CD4-positive, CD25-positive, alpha-beta regulatory T cell (primary cell): ENCODE measurements at regions not wholly inside any gene's neighbourhood (a gene's known extent, or its start where the extent isn't known, plus 50 kb on each side); places are given as distances from the start of the nearest gene placed in this dataset.

Source experiments
- ATAC-seq, 2 donors: fragments of 150-1000 bp; cut with Tn5 transposase; one replicate each; pipeline ENCODE4 v1.10.0; 2021; ENCODE audit warnings: low read depth in 2 of 2, moderate number of reproducible peaks in 2 of 2, moderate library complexity in 1 of 2
- DNase-seq, 3 donors: peaks; one replicate each; pipeline versions ENCODE4 v3.0.0 to v3.0.0-alpha.2; 2012 to 2022; ENCODE audit warnings: mixed read lengths in 1 of 3
- H3K27ac ChIP-seq: one replicate; pipeline ENCODE4 v1.7.0; 2013; ENCODE audit warnings: mild to moderate bottlenecking, low read length; ENCODE audit not compliant: insufficient read depth, poor library complexity, severe bottlenecking
- H3K27me3 ChIP-seq: one replicate; pipeline ENCODE4 v1.7.0; 2013; ENCODE audit warnings: low read length; ENCODE audit not compliant: control insufficient read depth, insufficient read depth
- H3K36me3 ChIP-seq: one replicate; pipeline ENCODE4 v1.7.0; 2013; ENCODE audit warnings: mild to moderate bottlenecking, low read length, moderate library complexity; ENCODE audit not compliant: control insufficient read depth, insufficient read depth
- H3K4me1 ChIP-seq: 2 replicates; pipeline ENCODE4 v1.7.0; 2013; ENCODE audit warnings: mild to moderate bottlenecking, low read length; ENCODE audit not compliant: insufficient read depth, control insufficient read depth, poor library complexity, severe bottlenecking
- H3K4me3 ChIP-seq: one replicate; pipeline ENCODE4 v1.7.0; 2013; ENCODE audit warnings: low read depth, mild to moderate bottlenecking, low read length, moderate library complexity
- H3K9me3 ChIP-seq, 2 experiments: 1 replicate in 1 of 2; 2 replicates in 1 of 2; pipeline ENCODE4 v1.7.0; 2013; ENCODE audit warnings: low read length in 2 of 2, mild to moderate bottlenecking in 1 of 2, moderate library complexity in 1 of 2; ENCODE audit not compliant: control insufficient read depth in 2 of 2
- H3K27ac Mint-ChIP-seq, 3 donors: one replicate each; pipeline ENCODE4 v1.8.0; 2020 to 2022; ENCODE audit warnings: mild to moderate bottlenecking in 3 of 3, mixed read lengths in 3 of 3, moderate library complexity in 2 of 3
- H3K27me3 Mint-ChIP-seq: one replicate; pipeline ENCODE4 v1.8.0; 2022; ENCODE audit warnings: mild to moderate bottlenecking, mixed read lengths
- H3K36me3 Mint-ChIP-seq: one replicate; pipeline ENCODE4 v1.8.0; 2020; ENCODE audit warnings: mixed read lengths
- H3K4me1 Mint-ChIP-seq, 4 donors: one replicate each; pipeline ENCODE4 v1.8.0; 2020 to 2022; ENCODE audit warnings: mixed read lengths in 4 of 4, mild to moderate bottlenecking in 1 of 4
- H3K4me3 Mint-ChIP-seq, 4 donors: one replicate each; pipeline ENCODE4 v1.8.0; 2020 to 2022; ENCODE audit warnings: mild to moderate bottlenecking in 4 of 4, mixed read lengths in 4 of 4, moderate library complexity in 3 of 4
- H3K9me3 Mint-ChIP-seq, 7 donors: one replicate each; pipeline ENCODE4 v1.8.0; 2020 to 2022; ENCODE audit warnings: mixed read lengths in 7 of 7, mild to moderate bottlenecking in 3 of 7, moderate library complexity in 2 of 7

DNA sequence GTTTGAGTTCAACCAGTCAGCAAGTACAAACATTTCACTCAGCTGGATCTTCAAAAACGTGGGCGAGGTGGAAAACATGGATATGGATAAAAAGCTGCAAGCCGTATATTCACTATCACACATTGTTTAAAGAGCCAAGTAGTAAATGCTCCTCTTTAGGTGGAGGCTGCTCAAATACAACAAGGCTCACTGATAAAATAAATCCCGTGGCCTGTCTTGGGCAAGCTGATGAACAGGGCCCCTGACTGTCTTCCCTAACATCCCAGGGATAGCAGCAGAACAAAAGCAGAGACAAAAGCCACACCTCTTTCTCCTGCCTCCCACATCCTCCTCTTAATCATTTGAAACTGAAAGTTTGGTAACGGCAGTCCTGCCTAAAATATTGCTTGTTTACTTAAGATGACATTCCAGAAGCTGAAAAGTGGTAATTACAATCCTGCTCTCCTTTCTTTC is 357.7 kb downstream of the TTLL7 start:
- Mint-ChIP-seq H3K27ac (no peak overlapping the region), H3K4me1 (peaks cover 0 to 3% (median 0%) of the 10 kb centered on the region in 4 donors)
- H3K27ac ChIP-seq = no peak overlapping the region

GRCh38 chr1:83639785-83640184 is 359.1 kb downstream of the TTLL7 start:
- Histone ChIP-seq H3K27ac (no peak overlapping the region), H3K4me3 (no peak overlapping the region), H3K4me1 (no peaks in the 10 kb centered on the region), H3K36me3 (no peaks in the 10 kb centered on the region), H3K27me3 (no peaks in the 10 kb centered on the region), H3K9me3 (no peaks in the 10 kb centered on the region)
- peaks cover 0 to 3% (median 0%) of the 10 kb centered on the region in 7 donors for H3K9me3 Mint-ChIP-seq
- DNase-seq (no peak), ATAC-seq (no peak)
- no peaks in the 10 kb centered on the region for H3K36me3 Mint-ChIP-seq
- H3K27me3 Mint-ChIP-seq = no peaks in the 10 kb centered on the region
- peaks cover 0 to 3% (median 0%) of the 10 kb centered on the region in 4 donors for H3K4me1 Mint-ChIP-seq
- no peak overlapping the region for H3K4me3 Mint-ChIP-seq
- no peak overlapping the region for H3K27ac Mint-ChIP-seq

More for the DNA sequence above, 357.7 kb downstream of the TTLL7 start:
- no peak for ATAC-seq
- no peaks in the 10 kb centered on the region for H3K27me3 Mint-ChIP-seq
- Histone ChIP-seq H3K4me3 (no peak overlapping the region), H3K27me3 (no peaks in the 10 kb centered on the region), H3K36me3 (no peaks in the 10 kb centered on the region), H3K9me3 (no peaks in the 10 kb centered on the region), H3K4me1 (no peaks in the 10 kb centered on the region)
- peaks cover 0 to 3% (median 0%) of the 10 kb centered on the region in 7 donors for H3K9me3 Mint-ChIP-seq
- H3K4me3 Mint-ChIP-seq = no peak overlapping the region
- DNase-seq = no peak
- no peaks in the 10 kb centered on the region for H3K36me3 Mint-ChIP-seq

GRCh38 chr1:83637586-83637985 is 361.3 kb downstream of the TTLL7 start:
- H3K9me3 Mint-ChIP-seq = peaks cover 0 to 3% (median under 1%) of the 10 kb centered on the region in 7 donors
- no peak for DNase-seq

DNA sequence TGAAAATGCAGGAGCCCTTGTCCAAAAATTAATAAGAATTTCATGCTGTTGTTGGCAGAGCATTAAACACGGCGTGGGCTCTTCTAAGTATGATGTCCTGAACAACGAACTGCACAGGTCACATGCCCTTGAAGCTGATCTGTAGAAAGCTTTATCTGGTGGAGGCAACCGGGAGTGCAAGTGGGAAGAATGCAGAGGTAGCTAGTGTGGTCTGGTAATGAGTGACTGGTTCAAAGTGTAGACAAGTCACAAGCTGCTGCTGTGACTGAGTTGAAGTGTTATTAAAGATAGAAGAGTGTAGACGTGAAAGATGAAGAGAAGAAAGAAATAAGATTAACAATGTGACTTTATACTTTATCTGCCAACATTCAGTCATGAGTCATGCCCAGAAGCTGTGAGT is 361.9 kb downstream of the TTLL7 start:
- no peaks in the 10 kb centered on the region for H3K36me3 ChIP-seq
- no peak for ATAC-seq
- Mint-ChIP-seq H3K4me3 (no peak overlapping the region), H3K4me1 (peaks cover 0 to 10% (median 2%) of the 10 kb centered on the region in 4 donors), H3K36me3 (no peaks in the 10 kb centered on the region), H3K9me3 (peaks cover 0 to 4% (median under 1%) of the 10 kb centered on the region in 7 donors), H3K27me3 (no peaks in the 10 kb centered on the region), H3K27ac (no peak overlapping the region)
- H3K4me3 ChIP-seq = no peak overlapping the region
- H3K4me1 ChIP-seq = no peaks in the 10 kb centered on the region
- no peaks in the 10 kb centered on the region for H3K9me3 ChIP-seq
- DNase-seq = no peak
- H3K27me3 ChIP-seq = no peaks in the 10 kb centered on the region
- H3K27ac ChIP-seq = no peak overlapping the region

More at GRCh38 chr1:83637586-83637985, 361.3 kb downstream of the TTLL7 start:
- no peaks in the 10 kb centered on the region for H3K36me3 Mint-ChIP-seq
- H3K4me1 Mint-ChIP-seq = peaks cover 0 to 6% (median 1%) of the 10 kb centered on the region in 4 donors
- H3K36me3 ChIP-seq = no peaks in the 10 kb centered on the region
- no peak overlapping the region for H3K27ac ChIP-seq
- no peaks in the 10 kb centered on the region for H3K27me3 Mint-ChIP-seq
- no peaks in the 10 kb centered on the region for H3K4me1 ChIP-seq
- H3K4me3 ChIP-seq = no peak overlapping the region
- no peak for ATAC-seq
- no peak overlapping the region for H3K27ac Mint-ChIP-seq
- H3K9me3 ChIP-seq = no peaks in the 10 kb centered on the region
- no peaks in the 10 kb centered on the region for H3K27me3 ChIP-seq
- H3K4me3 Mint-ChIP-seq = no peak overlapping the region

DNA sequence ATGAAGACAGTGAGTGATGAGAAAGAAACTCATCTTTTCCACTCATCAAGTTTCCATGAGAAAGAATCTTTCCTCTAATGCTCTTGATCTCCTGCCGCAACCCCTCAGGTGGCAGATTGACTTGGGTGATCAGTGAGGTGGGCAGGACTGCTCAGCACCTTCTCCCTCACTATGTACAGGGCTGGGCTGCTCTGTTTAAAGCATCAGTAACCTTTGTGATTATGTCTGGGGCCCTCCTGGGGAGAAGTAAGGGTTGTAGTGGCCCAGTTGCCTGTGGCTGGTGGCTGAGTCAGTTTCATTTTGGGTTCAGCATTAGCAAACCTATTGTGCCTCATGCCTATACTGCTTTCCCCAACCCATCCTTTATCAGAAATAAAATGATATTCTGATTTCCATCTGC is 366.0 kb downstream of the TTLL7 start:
- no peaks in the 10 kb centered on the region for H3K36me3 Mint-ChIP-seq
- Histone ChIP-seq H3K27me3 (no peaks in the 10 kb centered on the region), H3K27ac (no peak overlapping the region), H3K4me3 (no peak overlapping the region), H3K4me1 (no peaks in the 10 kb centered on the region), H3K9me3 (no peaks in the 10 kb centered on the region), H3K36me3 (no peaks in the 10 kb centered on the region)
- ATAC-seq (no peak), DNase-seq (no peak)
- no peak overlapping the region for H3K27ac Mint-ChIP-seq
- peaks cover 0 to 9% (median 0%) of the 10 kb centered on the region in 7 donors for H3K9me3 Mint-ChIP-seq
- H3K4me3 Mint-ChIP-seq = no peak overlapping the region
- no peaks in the 10 kb centered on the region for H3K27me3 Mint-ChIP-seq
- peaks cover 0 to 7% (median 2%) of the 10 kb centered on the region in 4 donors for H3K4me1 Mint-ChIP-seq

DNA sequence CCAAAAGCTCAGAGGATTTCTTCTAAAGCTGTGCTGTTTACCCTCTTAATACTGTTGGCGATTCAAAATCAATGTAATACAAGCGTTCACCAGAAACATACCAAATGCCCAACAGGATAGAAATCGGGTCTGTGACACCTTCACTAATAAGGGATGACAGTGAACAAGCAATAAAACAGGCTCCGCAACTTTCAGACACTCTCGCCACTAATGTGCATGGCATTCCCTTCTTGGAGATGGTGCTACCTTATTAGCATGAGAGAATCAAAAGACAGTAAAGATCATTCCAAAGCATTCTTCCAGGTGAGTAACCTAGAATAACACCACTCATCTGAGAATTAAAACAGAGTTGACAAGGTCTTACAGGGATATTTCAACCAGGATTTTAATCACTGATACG is 367.1 kb downstream of the TTLL7 start:
- H3K27me3 ChIP-seq = no peaks in the 10 kb centered on the region
- ATAC-seq = no peak
- Mint-ChIP-seq H3K4me1 (peaks cover 0 to 7% (median 2%) of the 10 kb centered on the region in 4 donors), H3K36me3 (no peaks in the 10 kb centered on the region), H3K4me3 (no peak overlapping the region), H3K27ac (no peak overlapping the region), H3K27me3 (no peaks in the 10 kb centered on the region), H3K9me3 (peaks cover 0 to 9% (median 3%) of the 10 kb centered on the region in 7 donors)
- no peaks in the 10 kb centered on the region for H3K9me3 ChIP-seq
- H3K27ac ChIP-seq = no peak overlapping the region
- no peaks in the 10 kb centered on the region for H3K4me1 ChIP-seq
- no peak overlapping the region for H3K4me3 ChIP-seq
- no peak for DNase-seq
- H3K36me3 ChIP-seq = no peaks in the 10 kb centered on the region

GRCh38 chr1:83627045-83627444 is 371.9 kb downstream of the TTLL7 start:
- H3K27me3 ChIP-seq = no peaks in the 10 kb centered on the region
- no peaks in the 10 kb centered on the region for H3K36me3 Mint-ChIP-seq
- no peak for ATAC-seq
- peaks cover 0 to 9% (median 1%) of the 10 kb centered on the region in 7 donors for H3K9me3 Mint-ChIP-seq
- H3K27ac Mint-ChIP-seq = no peak overlapping the region
- H3K4me1 ChIP-seq = no peaks in the 10 kb centered on the region
- no peak overlapping the region for H3K4me3 ChIP-seq
- no peak overlapping the region for H3K27ac ChIP-seq
- no peaks in the 10 kb centered on the region for H3K36me3 ChIP-seq
- H3K9me3 ChIP-seq = no peaks in the 10 kb centered on the region
- DNase-seq = no peak
- H3K4me1 Mint-ChIP-seq = no peaks in the 10 kb centered on the region
- no peak overlapping the region for H3K4me3 Mint-ChIP-seq
- no peaks in the 10 kb centered on the region for H3K27me3 Mint-ChIP-seq

DNA sequence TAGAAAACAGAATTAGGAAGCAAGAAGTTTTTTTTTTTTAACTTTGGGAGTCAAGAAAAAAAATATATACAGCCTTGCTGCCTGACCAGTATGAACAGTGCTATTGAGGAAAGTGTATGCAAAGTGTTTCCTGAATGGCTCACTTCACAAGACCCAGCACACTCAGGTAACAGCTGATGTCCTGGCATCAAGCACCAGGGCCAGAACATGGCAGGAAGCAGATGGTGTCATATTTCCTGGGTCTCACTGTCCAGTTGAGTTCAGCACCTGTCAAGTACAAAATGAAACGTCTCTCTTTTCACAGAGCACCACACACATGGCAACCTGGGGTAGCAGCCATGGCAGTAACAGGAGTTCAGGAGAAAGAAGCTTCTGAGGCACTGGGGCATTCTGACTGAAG is 372.3 kb downstream of the TTLL7 start:
- H3K9me3 Mint-ChIP-seq = peaks cover 0 to 9% (median 1%) of the 10 kb centered on the region in 7 donors
- H3K36me3 ChIP-seq = no peaks in the 10 kb centered on the region
- no peaks in the 10 kb centered on the region for H3K27me3 ChIP-seq
- H3K36me3 Mint-ChIP-seq = no peaks in the 10 kb centered on the region
- no peaks in the 10 kb centered on the region for H3K27me3 Mint-ChIP-seq
- H3K4me1 Mint-ChIP-seq = no peaks in the 10 kb centered on the region
- no peak overlapping the region for H3K27ac Mint-ChIP-seq
- no peaks in the 10 kb centered on the region for H3K9me3 ChIP-seq
- H3K27ac ChIP-seq = no peak overlapping the region
- no peak overlapping the region for H3K4me3 Mint-ChIP-seq
- ATAC-seq = no peak
- no peaks in the 10 kb centered on the region for H3K4me1 ChIP-seq
- no peak for DNase-seq
- no peak overlapping the region for H3K4me3 ChIP-seq
